A172 (cell line): ENCODE measurements at regions not wholly inside any gene's neighbourhood (a gene's known extent, or its start where the extent isn't known, plus 50 kb on each side); places are given as distances from the start of the nearest gene placed in this dataset.
"Not testable (repeated sequence)": the region's sequence is repeated elsewhere in the genome, so short reads cannot be mapped to it uniquely, and the experiment has no call there.

ENCODE experiments used
- DNase-seq: peaks from one replicate; pipeline ENCODE4 v3.0.0-alpha.2; 2015; ENCODE audit warnings: low spot score

- DNase-seq, result not testable (repeated sequence)
These were observed 77.9 kb downstream of the NR4A2 start for GRCh38 chr2:156254637-156255067.

GRCh38 chr2:156253765-156254164 is 78.8 kb downstream of the NR4A2 start:
- no peak for DNase-seq

- DNase-seq, result no peak
These were observed 89.6 kb downstream of the NR4A2 start for GRCh38 chr2:156242874-156243273.

- DNase-seq, result no peak
These were observed 95.0 kb downstream of the NR4A2 start for GRCh38 chr2:156237558-156237957.

GRCh38 chr2:156229724-156230362 is 102.7 kb downstream of the NR4A2 start:
- no peak for DNase-seq

GRCh38 chr2:156223328-156223727 is 109.2 kb downstream of the NR4A2 start:
- not testable (repeated sequence) for DNase-seq

- no peak for DNase-seq
These were observed 110.8 kb downstream of the NR4A2 start for GRCh38 chr2:156221703-156222102.

GRCh38 chr2:156219491-156220100 is 112.9 kb downstream of the NR4A2 start:
- DNase-seq, result no peak

- DNase-seq, result no peak
These were observed 116.9 kb downstream of the NR4A2 start for GRCh38 chr2:156215656-156216055.

GRCh38 chr2:156211318-156211717 is 121.2 kb downstream of the NR4A2 start:
- no peak for DNase-seq

- DNase-seq, result no peak
These were observed 126.2 kb downstream of the NR4A2 start for GRCh38 chr2:156206355-156206754.

- DNase-seq, result peak; percentile 22
These were observed 132.9 kb downstream of the NR4A2 start for GRCh38 chr2:156199588-156199987.

GRCh38 chr2:156196031-156196430 is 136.5 kb downstream of the NR4A2 start:
- DNase-seq, result no peak

GRCh38 chr2:156192468-156192867 is 140.1 kb downstream of the NR4A2 start:
- DNase-seq, result peak; percentile 14

GRCh38 chr2:156191527-156191926 is 141.0 kb downstream of the NR4A2 start:
- DNase-seq, result no peak

- DNase-seq, result no peak
These were observed 142.0 kb downstream of the NR4A2 start for GRCh38 chr2:156190517-156190916.

GRCh38 chr2:156189584-156189983 is 142.9 kb downstream of the NR4A2 start:
- no peak for DNase-seq

GRCh38 chr2:156189143-156189542 is 143.4 kb downstream of the NR4A2 start:
- DNase-seq, result no peak

GRCh38 chr2:156182132-156182531 is 150.4 kb downstream of the NR4A2 start:
- no peak for DNase-seq

GRCh38 chr2:156181208-156181607 is 151.3 kb downstream of the NR4A2 start:
- DNase-seq, result no peak

GRCh38 chr2:156177654-156178053 is 154.9 kb downstream of the NR4A2 start:
- no peak for DNase-seq

GRCh38 chr2:156175946-156176345 is 156.6 kb downstream of the NR4A2 start:
- no peak for DNase-seq

GRCh38 chr2:156170929-156171328 is 161.6 kb downstream of the NR4A2 start:
- no peak for DNase-seq

- no peak for DNase-seq
These were observed 166.8 kb downstream of the NR4A2 start for GRCh38 chr2:156165742-156166141.
